ENCODE measurements at regions not wholly inside any gene's neighbourhood (a gene's known extent, or its start where the extent isn't known, plus 50 kb on each side); places are given as distances from the start of the nearest gene placed in this dataset.
"Not testable (repeated sequence)": the region's sequence is repeated elsewhere in the genome, so short reads cannot be mapped to it uniquely, and the experiment has no call there.

DNA sequence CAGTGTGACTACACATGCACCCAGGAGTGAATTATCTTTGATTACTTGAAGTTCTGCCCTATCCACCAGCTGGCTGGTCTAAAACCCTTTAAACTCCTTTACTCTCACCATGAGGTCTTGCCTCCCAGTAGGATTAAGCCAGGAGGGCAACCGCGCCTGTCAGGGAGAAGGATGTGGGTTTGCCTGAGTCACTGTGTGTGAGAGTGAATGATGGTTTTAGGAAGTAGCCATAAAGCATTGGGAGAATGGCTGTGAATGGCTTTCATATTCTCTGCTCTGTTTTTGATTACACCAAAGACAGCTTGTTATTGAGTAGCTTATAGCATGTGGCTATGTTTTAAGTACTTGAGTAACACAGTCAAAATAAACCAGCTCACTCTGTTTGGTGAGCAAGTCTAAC is 637.7 kb upstream of the TBL1XR1 start:
- no peak for FAIRE-seq

- no peak for FAIRE-seq
Measured at GRCh38 chr3:177835917-177836316, 638.6 kb upstream of the TBL1XR1 start.

DNA sequence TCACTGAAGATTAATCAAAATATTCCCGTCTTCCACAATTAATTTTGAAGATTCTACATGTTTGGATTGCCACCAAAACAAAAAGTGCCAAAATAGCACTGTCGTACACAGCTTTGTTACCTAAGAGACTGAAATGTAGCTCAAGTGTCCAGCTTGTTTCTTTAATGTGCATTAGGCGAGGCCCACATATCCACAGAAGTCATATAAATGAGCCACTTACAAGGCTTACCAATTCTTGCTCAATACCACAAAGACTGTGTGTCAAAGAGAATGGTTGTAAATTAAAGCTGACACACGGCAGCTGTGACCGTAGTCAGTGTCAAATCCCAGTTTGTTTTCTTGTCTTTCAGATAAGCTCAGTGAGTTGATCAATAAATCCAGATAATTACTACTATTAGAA is 639.4 kb upstream of the TBL1XR1 start:
- FAIRE-seq: no peak

DNA sequence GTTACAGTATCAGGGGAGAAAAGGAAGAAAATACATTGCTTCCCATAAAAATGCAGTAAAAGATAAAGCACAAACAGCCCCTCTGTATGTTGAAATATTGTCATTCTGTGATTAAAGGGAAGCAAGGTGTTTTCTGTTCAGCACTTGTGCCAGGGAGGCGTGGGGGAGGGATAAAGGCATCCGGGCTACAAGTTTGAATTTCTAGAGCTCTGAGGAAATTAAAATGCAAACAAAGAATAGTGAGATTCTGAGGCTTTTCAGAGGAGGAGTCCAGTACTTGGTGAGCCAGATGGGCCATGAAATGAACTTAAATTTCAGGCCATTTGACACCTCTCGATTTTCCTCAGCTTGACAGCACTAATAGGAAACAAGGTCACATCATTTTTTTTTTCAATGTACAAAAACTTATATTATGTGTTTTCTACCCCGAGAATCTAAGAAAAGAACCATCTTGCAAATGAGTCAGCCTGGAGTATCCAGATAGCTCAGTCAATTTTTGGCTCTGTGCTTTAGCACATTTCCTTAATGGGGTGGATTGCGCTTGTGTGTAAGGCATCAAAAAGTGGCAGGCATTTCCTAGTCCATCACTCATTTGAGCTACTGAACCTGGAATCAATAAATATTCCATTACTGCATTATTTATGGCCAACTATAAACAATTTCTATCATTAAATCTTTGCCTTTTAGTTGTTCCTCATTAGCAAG is 640.8 kb upstream of the TBL1XR1 start:
- no peak for FAIRE-seq

DNA sequence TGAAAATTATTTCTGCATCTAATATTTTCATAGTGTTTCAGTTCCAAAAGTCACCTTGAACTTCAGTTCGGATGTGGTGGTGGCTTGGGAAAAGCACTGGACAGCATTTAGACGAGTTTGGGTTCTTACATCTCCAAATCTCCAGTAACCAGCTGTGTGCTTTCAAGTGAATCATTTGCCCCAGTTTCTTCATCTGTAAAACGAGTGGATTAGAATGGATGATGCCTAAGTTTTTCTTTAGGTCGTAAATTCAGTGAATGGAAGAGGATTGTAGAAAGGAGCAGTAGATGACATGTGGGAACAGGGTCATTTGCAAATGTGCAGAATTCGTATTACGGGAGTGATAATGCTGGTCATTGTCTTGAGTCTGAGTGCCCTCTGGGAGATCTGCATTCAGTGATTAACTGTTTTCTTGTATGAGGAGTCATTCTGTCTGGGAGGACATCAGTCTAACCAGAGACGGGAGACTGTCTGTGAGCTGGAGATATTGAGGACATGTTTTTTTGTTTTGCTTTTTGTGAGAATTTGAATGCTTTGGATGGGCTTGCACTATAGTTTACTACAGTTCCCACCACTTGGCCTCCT is 641.6 kb upstream of the TBL1XR1 start:
- FAIRE-seq: no peak

GRCh38 chr3:177842302-177842701 is 645.0 kb upstream of the TBL1XR1 start:
- no peak for FAIRE-seq

DNA sequence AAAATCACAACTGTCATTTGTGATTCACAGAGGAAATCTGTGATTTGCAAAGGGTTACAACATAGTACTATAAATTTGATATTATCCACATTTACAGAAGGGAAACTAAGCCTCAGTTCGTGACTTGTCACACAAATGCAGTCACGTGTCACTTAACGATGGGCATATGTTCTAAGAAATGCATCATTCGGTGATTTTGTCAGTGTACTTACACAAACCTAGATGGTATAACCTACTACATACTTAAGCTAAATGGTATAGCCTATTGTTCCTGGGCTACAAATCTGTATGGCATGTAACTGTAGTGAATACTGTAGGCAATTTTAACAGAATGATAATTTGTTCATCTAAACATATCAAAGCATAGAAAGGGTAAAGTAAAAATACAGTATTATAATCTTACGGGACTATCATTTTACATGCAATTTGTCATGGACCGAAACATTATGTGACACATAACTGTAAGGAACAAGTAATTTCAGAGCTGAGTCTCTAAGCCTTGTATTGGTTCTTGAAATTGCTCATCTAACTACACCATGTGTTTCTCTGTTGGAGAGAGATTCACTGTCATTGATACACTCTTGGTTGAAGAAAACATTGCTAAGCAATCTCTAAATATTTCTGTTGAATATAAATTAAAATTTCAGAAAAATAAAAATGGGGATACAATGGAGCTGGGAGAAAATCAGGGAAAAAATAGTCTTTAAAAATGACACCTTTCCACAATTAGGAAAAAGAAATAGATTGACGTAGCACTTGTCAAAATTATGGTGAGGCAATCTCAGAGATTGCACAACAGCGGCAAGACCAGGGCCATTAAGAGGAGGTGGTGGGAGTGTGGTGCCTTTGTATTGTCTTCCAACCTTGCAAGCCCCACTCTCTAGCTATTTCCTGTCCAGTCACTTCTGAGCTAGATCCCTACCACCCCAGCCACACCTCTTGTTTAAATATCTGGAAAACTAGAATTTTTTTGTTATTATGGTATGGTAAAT is 645.8 kb upstream of the TBL1XR1 start:
- no peak for FAIRE-seq

DNA sequence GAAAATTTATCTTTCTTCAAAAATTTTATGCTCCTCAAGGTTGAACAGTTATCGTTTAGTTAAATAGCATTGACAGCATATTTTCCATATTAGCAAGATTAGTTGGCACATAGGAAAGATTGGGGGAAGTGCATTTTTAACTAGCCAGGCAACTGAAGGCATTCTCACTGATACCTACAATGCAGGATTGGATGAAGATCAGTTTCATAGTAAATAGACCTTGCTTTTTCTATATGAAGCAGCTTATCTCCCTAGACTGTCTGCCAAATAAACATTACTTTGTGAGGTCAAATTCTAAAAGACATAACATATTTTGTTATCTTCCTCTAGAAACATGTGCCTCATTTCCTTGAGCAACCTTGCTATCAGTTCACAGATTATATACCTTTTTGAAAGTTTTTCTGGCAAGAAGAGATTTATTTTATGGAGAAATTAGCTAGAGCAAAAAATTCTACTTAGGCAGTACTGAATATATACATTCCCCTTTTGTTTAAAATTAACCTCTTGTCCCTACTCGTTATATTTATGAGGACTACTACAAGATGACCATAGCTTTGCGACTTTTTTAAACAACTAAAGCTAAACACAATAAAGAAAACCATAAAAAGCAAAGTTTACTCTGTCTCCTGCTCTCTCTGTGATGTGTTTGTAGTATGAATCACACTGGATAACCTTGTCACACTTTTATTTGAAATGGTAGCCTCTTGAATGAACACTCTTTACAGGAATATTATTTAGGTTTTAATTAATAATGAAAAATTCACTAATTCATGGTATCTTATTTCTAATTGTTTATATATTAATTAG is 654.9 kb upstream of the TBL1XR1 start:
- no peak for FAIRE-seq

- FAIRE-seq: no peak
Measured at GRCh38 chr3:177855021-177855420, 657.7 kb upstream of the TBL1XR1 start.

DNA sequence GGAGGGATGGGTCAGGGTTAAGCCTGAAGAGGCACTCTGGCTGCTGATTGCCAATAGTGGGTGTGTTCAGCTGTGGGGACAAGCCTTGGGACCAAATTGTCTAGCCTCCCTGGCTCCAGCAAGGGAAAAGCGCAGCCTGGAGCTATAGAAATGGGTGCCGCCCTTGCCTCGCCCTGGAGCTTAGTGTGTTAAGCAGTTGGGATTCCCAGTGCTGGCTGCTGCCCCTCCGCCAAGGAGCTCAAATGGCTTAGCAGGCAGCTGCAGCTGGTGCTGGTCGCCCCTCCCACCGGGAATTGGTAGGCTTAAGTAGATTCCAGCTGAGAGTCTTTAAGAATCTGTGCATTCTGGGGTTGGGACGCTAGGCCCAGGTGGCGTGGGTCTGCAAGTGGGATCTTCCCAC is 662.9 kb upstream of the TBL1XR1 start:
- FAIRE-seq: no peak

DNA sequence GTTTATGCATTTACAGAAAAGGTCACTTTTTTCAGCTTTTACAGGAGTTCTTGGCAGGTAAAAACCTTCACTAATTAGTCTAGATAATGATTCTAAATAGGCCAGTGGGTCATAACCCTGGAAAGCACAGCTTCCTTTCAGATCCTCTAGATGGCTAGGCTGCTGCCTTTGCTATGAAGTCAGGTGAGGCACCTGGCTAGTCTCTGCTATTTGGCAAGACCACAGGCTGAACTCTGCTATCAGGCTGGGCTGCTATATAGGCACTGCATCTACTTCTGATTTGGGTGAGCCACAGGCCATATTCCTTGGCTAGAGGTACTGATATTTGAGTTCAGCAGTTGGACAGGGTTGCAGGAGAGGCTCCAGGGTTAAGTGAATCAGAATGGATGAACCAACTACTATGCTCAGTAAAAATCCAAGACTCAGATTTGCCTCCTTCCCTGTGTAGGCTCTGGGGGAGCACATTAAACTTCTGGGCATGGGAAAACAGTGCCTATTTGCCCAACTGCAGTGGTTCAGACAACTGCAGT is 665.7 kb upstream of the TBL1XR1 start:
- no peak for FAIRE-seq

DNA sequence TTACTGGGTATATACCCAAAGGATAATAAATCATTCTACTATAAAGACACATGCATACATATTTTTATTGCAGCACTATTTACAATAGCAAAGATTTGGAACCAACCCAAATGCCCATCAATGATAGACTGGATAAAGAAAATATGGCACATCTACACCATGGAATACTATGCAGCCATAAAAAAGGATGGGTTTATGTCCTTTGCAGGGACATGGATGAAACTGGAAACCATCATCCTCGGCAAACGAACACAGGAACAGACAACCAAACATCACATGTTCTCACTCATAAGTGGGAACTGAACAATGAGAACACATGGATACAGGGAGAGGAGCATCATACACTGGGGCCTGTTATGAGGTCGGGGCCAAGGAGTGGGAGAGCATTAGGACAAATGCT is 665.0 kb upstream of the KCNMB2 start:
- not testable (repeated sequence) for FAIRE-seq

- FAIRE-seq: no peak
Measured at GRCh38 chr3:177878192-177878591, 658.0 kb upstream of the KCNMB2 start.

- FAIRE-seq: no peak
Measured at GRCh38 chr3:177878957-177879356, 657.3 kb upstream of the KCNMB2 start.

DNA sequence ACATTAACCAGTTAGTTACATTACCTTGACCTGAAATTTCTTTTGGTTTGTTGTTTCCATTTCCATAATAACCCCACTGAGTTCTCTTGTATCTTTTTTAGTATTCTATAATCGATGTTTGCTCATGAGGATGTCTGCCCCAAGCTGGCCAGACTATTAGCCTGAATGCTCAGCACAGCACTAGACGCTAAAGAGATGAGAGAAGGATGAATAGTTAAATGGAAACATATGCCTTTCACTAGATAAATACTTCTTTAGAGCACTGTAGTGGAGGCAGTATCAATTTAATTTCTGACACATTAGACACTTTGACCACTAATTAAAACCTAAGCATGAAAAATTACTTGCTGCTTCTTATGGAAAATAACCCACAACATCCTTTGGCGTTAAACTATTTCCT is 654.9 kb upstream of the KCNMB2 start:
- FAIRE-seq: no peak

DNA sequence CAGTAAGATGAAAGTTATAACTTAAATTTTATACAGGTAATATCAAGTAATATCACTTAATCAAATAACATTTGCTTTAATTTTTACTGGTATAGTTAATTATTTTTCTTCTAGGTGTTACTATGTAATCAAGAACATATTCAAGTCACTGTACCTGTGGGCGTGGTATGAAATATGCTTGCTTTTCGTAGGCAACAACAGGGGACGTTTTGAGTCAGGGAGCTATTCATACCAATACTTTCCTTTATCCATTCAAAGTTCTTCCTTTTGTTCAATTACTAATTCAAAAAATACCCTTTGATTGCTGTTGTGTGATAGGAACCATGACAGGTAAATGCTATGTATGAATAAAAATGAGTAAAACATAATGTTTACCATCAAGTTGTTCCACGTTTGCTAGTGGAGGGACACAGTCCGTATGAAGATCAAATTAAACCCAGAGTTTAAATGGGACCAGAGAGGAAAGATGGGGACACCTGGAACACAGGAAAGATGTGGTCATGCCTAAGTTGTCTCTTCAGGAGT is 654.0 kb upstream of the KCNMB2 start:
- FAIRE-seq: no peak

DNA sequence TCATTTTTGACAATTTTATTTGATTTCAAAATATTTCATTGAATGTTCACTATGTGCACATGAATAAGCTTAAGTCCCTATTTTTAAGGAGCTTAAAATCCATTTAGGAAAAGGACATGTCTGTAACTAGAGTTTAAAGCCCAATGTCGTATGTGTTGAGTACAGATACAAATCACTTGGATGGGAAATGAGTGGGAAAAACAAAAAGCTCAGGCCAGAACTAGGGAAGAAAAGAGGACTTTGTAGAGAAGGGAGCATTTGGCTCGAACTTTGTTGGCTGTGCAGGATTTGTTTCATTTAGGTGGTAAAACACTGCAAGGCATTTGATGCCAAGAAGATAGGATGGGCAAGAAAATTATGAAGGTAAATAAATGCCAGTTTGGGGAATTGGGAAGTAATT is 653.1 kb upstream of the KCNMB2 start:
- FAIRE-seq: no peak

DNA sequence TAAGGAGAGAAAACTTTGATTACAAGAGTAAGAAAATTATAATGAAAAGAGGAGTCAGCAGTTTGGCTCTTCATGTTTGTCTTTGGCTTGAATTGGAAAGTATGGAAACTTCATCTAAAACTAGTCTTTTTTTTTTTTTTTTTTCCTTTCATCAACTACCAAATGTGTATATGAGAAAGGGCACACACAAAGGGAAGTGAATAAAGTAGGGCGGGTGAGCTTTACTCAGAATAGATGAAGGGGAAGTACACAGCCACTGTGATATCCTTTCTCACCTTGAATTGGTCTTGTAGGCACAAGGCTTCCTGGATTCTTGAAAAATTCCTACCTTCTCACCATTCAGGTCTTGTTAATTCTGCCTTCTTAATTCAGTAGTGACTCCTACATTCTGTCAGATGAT is 652.3 kb upstream of the KCNMB2 start:
- FAIRE-seq: no peak

DNA sequence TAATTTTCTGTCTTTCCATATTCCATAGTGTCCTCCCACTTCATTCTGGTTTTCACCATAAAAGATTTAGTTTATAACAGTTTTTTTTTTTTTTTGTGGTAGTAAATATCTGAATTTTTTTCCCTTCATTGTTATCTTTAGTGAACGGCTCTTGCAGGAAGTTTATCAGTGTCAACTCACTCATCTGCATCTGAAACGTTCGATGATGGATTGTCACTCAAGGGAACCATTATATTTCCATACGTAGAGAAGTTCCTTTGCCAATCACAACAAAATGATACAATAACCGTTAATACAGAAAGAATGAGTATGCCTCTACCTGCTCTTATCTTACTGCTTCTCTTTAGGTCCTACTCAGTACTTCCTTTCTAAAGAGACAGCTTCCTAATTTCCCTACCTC is 651.2 kb upstream of the KCNMB2 start:
- FAIRE-seq: no peak

GRCh38 chr3:177886501-177886900 is 649.7 kb upstream of the KCNMB2 start:
- FAIRE-seq: no peak

- no peak for FAIRE-seq
Measured at GRCh38 chr3:177887475-177887874, 648.8 kb upstream of the KCNMB2 start.

DNA sequence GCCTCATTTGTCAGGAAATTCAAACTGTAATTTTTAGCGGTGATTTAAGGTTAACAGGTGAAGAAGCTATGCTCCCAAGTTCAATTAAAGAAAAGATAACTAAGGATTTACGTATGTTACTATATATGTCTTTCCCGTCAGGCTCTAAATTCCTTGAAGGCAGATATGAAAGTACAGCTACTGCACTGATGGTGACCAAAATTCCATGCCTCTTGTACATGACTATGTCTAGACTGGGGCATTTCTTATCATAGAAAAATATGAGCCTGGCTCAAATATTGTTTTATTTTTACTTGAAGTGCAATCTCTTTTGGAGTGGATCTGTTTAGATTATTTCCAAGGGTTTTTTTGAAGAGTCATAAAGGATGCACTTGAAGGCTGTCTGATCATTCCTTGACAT is 647.1 kb upstream of the KCNMB2 start:
- FAIRE-seq: no peak
